ENCODE measurements at regions not wholly inside any gene's neighbourhood (a gene's known extent, or its start where the extent isn't known, plus 50 kb on each side); places are given as distances from the start of the nearest gene placed in this dataset.

DNA sequence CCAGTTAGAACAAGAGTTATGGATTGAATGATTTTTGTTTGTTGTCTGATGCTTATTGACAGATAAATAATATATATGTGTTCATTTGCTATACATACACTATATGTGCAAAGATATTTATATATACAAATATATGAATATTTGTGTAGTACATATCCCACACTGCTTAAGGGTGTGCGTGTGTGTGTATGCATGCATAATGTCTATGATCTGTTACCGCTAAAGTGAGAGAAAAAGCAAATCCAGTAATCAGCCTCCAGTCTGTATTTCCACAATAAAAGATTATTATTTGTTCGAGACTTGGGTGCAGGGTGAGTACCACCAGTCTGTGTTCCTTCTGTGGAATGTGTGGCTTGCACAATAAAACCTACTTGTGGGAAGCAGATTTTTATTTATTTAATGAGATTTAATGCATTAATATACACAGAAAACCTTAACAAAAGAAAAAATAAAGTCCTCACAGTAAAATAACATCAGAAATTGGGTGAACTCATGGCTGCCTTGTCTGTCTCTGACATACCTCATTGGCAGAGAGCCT is 366.0 kb upstream of the TBL1XR1 start:
- no peaks in the 10 kb centered on the region for H3K36me3 Mint-ChIP-seq
- H3K27ac Mint-ChIP-seq = no peak overlapping the region
- DNase-seq (no peak), ATAC-seq (no peak)
- H3K4me1 Mint-ChIP-seq = peaks cover 0 to 4% (median 1%) of the 10 kb centered on the region in 4 donors
- POLR2A ChIA-PET = interaction anchor here (0.6 to 0.7 kb wide), 2 partner anchors 28 to 240 kb away, joined by 3 read pairs; no protein-coding TSS in a partner anchor
- H3K27me3 Mint-ChIP-seq = no peaks in the 10 kb centered on the region
- no peak overlapping the region for H3K4me3 Mint-ChIP-seq
- no peaks in the 10 kb centered on the region for H3K9me3 Mint-ChIP-seq

DNA sequence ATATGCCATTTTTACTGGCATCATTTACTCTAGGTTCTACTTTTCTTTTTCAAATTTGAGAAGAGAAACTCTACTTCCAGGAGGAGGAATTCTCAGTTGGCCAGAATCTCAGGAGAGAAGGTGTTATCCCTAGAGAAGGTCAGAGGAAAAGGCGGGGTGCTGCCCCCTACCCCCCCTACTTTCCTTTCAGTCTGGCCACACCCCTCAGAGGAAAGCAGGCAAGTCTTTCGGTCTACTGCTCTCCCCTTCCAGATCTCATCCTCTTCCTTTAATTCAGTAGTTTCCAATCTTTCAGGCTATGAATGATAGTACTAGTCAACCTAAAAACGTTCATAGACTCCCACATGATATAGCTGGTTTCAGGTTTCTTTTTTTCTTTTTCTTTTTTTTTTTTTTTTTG is 366.5 kb upstream of the TBL1XR1 start:
- no peaks in the 10 kb centered on the region for H3K9me3 Mint-ChIP-seq
- H3K4me1 Mint-ChIP-seq = peaks cover 0 to 4% (median 1%) of the 10 kb centered on the region in 4 donors
- DNase-seq = no peak
- POLR2A ChIA-PET = interaction anchor here (0.6 to 0.7 kb wide), 2 partner anchors 29 to 239 kb away, joined by 3 read pairs; no protein-coding TSS in a partner anchor
- ATAC-seq = no peak
- no peaks in the 10 kb centered on the region for H3K27me3 Mint-ChIP-seq
- no peak overlapping the region for H3K4me3 Mint-ChIP-seq
- no peaks in the 10 kb centered on the region for H3K36me3 Mint-ChIP-seq
- H3K27ac Mint-ChIP-seq = no peak overlapping the region

DNA sequence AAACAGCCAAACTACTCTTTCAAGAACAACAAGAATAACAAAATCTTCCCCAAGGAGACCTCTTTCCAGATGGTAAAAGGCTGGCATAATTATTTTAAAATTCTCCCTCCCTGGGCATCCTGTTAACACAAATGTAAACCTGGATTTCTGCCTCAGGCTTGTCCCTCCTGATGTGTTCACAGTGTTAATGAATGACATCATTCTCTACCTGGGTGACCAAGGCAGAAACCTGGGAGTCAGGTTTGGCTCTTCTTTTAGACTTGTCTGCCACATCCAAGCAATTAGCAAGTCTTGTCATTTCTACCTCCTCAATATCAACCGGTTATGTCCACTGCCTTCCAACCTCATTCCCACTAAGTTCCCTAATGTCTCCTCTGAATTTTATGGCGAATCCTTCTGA is 368.7 kb upstream of the TBL1XR1 start:
- peaks cover 2 to 11% (median 6%) of the 10 kb centered on the region in 4 donors for H3K4me1 Mint-ChIP-seq
- H3K36me3 Mint-ChIP-seq = no peaks in the 10 kb centered on the region
- POLR2A ChIA-PET = interaction anchor here (0.6 to 1.2 kb wide), 2 partner anchors 40 to 324 kb away, joined by 6 to 9 read pairs; no protein-coding TSS in a partner anchor
- no peak for ATAC-seq
- peak overlapping the region in 1 of 10 donors; percentile 73 for H3K27ac Mint-ChIP-seq
- H3K4me3 Mint-ChIP-seq = no peak overlapping the region
- H3K9me3 Mint-ChIP-seq = peaks cover 0 to 3% (median 0%) of the 10 kb centered on the region in 9 donors
- no peaks in the 10 kb centered on the region for H3K27me3 Mint-ChIP-seq
- DNase-seq = no peak

DNA sequence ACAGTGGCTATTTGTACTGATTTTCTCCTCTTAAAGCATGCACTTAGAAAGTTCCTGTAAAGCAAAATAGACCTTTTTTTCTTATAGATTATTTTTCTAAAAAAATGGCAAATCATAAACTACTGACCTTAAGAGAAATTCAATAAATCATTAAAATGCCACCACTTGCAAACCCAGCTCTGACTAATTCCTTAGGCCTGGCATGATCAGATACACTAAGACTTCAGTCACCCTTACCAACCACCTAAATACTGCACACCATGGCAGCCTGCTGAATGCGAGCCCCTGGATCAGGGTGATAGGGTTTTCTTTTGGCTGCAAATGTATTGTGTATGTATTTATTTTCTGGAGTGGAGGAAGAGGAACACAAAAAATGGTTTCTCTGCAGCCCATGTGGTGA is 370.6 kb upstream of the TBL1XR1 start:
- Mint-ChIP-seq H3K36me3 (no peaks in the 10 kb centered on the region), H3K4me1 (peaks cover 2 to 17% (median 6%) of the 10 kb centered on the region in 4 donors), H3K27me3 (no peaks in the 10 kb centered on the region), H3K4me3 (no peak overlapping the region), H3K27ac (no peak overlapping the region), H3K9me3 (peaks cover 0 to 3% (median 0%) of the 10 kb centered on the region in 9 donors)
- DNase-seq (no peak), ATAC-seq (no peak)
- POLR2A ChIA-PET = no interaction called here

DNA sequence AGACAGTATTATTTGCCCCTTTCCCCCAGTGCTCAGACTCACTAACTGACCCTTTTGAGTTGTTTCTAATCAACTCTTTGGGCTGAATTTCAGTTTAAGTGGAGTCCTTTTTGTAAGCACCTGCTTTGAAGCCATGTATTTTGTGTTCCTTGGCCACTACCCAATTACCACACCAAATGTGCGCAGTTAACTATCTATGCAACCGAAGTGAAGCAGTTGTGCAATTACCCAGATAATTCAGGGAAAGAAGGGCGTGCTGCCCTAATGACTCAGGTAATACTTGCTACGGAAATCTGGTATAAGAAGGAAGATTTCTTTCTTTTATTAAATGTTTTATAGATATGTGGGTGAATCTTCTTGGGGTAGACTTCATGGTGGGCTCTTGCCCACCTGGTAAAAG is 371.9 kb upstream of the TBL1XR1 start:
- ATAC-seq (no peak), DNase-seq (no peak)
- H3K4me1 Mint-ChIP-seq = peaks cover 2 to 17% (median 7%) of the 10 kb centered on the region in 4 donors
- H3K36me3 Mint-ChIP-seq = no peaks in the 10 kb centered on the region
- POLR2A ChIA-PET = no interaction called here
- H3K27me3 Mint-ChIP-seq = no peaks in the 10 kb centered on the region
- no peak overlapping the region for H3K4me3 Mint-ChIP-seq
- H3K27ac Mint-ChIP-seq = no peak overlapping the region
- peaks cover 0 to 3% (median 0%) of the 10 kb centered on the region in 9 donors for H3K9me3 Mint-ChIP-seq

DNA sequence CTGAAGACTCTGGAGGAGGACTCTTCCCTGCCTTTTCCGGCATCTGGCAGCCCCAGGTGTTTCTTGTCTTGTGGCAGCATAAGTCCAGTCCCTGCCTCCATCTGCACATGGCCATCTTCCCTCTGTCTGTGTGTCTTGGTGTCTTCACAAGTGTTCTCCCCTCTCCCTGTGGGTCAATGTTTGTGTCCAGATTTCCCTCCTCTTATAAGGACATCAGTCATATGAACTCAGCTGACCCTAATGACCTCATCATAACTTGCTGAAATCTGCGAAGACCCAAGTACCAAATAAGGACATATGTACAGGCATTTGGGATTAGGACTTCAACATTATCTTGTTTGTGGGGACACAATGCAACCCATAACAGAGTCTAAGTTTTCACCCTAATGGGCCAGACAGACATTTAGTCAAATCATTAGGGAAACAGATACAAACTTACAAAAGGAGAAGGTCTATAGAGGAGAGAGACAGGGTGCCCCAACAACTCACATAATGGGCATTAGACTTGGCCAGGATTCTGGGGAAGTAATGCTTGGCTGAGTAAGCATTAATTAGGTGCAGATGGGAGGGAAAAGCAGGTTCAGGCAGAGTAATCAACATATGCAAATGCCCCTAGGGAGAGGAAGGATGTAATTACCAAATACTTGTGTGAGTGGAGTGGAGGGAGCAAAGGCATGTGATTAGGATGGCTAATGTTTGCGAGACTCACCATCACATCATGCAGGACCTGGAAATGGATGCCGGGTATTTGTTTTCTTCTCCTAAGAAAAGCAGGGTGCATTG is 372.8 kb upstream of the TBL1XR1 start:
- Mint-ChIP-seq H3K4me3 (no peak overlapping the region), H3K27ac (no peak overlapping the region), H3K36me3 (no peaks in the 10 kb centered on the region), H3K4me1 (peaks cover 2 to 17% (median 10%) of the 10 kb centered on the region in 4 donors), H3K27me3 (no peaks in the 10 kb centered on the region), H3K9me3 (peaks cover 0 to 3% (median 0%) of the 10 kb centered on the region in 9 donors)
- DNase-seq (no peak), ATAC-seq (no peak)
- POLR2A ChIA-PET = no interaction called here

DNA sequence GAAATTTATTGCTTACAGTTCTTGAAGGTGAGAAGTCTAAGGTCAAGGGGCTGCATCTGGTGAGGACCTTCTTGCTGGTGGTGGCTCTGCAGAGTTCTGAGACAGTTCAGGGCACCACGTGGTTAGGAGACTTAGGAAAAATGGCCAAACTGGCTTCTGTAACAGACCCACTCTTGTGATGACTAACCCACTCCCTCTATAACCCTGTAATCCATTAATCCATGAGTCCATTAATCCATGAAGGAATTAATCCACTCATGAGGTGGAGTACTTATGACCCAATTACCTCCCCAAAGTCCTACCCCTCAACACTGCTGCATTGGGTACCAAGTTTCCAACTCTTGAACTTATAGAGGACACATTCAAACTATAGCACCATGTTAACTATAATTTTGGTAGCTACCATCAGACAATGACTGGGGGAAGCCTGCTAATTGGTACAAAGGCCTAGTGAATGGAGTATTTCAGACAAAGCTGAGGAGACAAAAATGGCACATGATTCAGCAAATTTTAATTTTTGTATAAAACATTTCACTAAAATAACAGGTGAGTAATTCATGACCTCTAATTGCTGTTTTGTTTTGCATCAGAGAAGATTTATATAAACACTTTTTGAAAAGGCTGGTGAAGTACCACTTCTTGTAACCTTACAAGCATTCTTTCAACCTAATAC is 374.1 kb upstream of the TBL1XR1 start:
- H3K9me3 Mint-ChIP-seq = peaks cover 0 to 3% (median 0%) of the 10 kb centered on the region in 9 donors
- no peak for DNase-seq
- POLR2A ChIA-PET = interaction anchor here (1.0 kb wide), 1 partner anchor 18 kb away, joined by 3 read pairs; no protein-coding TSS in a partner anchor
- no peak overlapping the region for H3K4me3 Mint-ChIP-seq
- H3K36me3 Mint-ChIP-seq = no peaks in the 10 kb centered on the region
- H3K4me1 Mint-ChIP-seq = peaks cover 2 to 18% (median 11%) of the 10 kb centered on the region in 4 donors
- ATAC-seq = no peak
- H3K27me3 Mint-ChIP-seq = no peaks in the 10 kb centered on the region
- peak overlapping the region in 1 of 10 donors; percentile 36 for H3K27ac Mint-ChIP-seq

DNA sequence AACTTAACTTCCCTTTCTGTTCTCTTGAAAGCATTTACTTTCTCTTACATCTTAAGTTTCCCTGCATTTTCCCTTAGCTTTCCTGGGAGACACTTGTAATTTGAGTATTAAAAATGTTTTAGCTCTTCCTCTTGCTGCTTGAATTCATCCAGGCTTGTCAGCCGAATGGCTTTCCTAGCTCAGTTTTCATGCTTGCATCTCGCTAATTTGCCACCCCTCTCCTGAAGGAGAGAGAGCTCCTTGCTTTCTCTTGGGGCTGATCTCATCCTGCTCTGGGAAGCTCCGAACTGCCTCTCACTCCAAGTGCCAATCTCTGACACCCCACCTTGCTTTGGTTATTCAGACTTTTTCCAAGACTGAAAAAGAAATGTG is 374.6 kb upstream of the TBL1XR1 start:
- H3K4me3 Mint-ChIP-seq = no peak overlapping the region
- POLR2A ChIA-PET = interaction anchor here (0.6 to 1.0 kb wide), 2 partner anchors 17 to 87 kb away, joined by 3 to 4 read pairs; no protein-coding TSS in a partner anchor
- no peak overlapping the region for H3K27ac Mint-ChIP-seq
- ATAC-seq = no peak
- no peak for DNase-seq
- peaks cover under 1 to 18% (median 10%) of the 10 kb centered on the region in 4 donors for H3K4me1 Mint-ChIP-seq
- H3K9me3 Mint-ChIP-seq = peaks cover 0 to 3% (median 0%) of the 10 kb centered on the region in 9 donors
- H3K36me3 Mint-ChIP-seq = no peaks in the 10 kb centered on the region
- H3K27me3 Mint-ChIP-seq = no peaks in the 10 kb centered on the region

DNA sequence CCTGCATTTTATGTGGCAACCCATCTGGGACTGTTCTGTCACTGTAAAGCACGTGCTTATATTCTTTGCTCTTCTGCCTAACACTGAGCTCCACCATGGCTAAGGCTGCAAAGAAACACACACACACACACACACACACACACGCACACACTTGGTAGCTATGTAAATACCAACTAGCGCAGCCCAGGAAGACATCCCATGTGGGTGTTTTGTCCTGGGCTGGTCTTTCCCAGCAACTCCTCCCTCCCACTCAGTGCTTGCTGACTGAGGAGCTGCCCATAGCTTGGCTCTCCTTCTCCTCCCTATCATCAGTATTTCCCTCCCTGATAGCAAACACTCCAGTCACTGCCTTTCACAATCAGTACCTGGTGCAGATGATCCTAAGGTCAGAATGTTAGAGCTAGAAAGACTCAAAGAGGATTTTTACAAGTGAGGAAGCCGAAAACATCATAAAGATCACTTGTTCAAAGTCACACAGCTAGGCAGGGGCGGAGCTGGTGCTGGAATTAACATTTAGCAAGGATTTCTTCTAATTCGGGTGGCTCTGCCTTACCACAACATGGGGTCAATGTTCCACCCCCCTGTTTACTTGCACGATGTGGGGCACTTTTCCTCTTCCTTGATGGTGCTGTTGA is 377.1 kb upstream of the TBL1XR1 start:
- Mint-ChIP-seq H3K9me3 (peaks cover 0 to 3% (median 0%) of the 10 kb centered on the region in 9 donors), H3K27ac (no peak overlapping the region), H3K36me3 (no peaks in the 10 kb centered on the region), H3K4me3 (no peak overlapping the region), H3K27me3 (no peaks in the 10 kb centered on the region), H3K4me1 (peaks cover 0 to 18% (median 11%) of the 10 kb centered on the region in 4 donors)
- ATAC-seq = no peak
- no peak for DNase-seq
- POLR2A ChIA-PET = interaction anchor here (0.5 to 1.1 kb wide), 2 partner anchors 10 to 18 kb away, joined by 3 to 5 read pairs; no protein-coding TSS in a partner anchor

DNA sequence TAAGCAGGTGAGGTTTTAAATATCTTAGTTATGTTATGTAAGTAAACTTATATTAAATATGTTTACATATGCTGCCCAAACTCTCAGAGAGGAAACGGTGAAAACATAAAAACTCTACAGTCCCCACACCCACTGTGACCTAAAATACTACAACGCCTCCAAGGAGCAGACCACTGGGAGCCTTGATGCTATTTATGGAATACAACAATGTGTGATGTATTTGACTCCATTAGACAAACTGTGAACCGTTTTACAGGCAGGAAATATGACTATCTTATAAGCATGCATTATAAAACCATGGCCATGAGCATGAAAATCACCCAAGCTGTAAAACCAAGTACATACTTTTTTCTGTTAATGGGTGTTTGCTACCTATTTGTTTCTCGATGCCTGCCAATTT is 379.5 kb upstream of the TBL1XR1 start:
- Mint-ChIP-seq H3K4me3 (no peak overlapping the region), H3K27ac (no peak overlapping the region), H3K36me3 (no peaks in the 10 kb centered on the region), H3K27me3 (no peaks in the 10 kb centered on the region), H3K9me3 (no peaks in the 10 kb centered on the region), H3K4me1 (peaks cover 0 to 13% (median 1%) of the 10 kb centered on the region in 4 donors)
- no peak for ATAC-seq
- no peak for DNase-seq
- POLR2A ChIA-PET = no interaction called here

DNA sequence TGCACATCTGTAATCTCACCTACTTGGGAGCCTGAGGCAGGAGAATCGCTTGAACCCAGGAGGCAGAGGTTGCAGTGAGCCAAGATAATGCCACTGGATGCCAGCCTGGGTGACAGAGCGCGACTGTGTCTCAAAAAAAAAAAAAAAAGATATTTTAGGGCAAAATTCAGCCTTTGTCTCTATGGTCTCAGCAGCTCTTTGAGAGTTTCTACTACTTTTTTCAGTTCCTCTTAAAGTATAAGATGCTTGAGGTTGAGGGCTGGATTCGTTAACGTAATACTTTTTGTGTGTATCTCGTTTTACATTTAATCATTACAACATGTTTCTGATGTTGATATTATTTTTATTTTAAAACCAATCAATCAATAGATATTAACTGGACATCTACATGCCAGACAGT is 381.2 kb upstream of the TBL1XR1 start:
- peaks cover 0 to 13% (median 4%) of the 10 kb centered on the region in 4 donors for H3K4me1 Mint-ChIP-seq
- peaks cover 0 to 6% (median 0%) of the 10 kb centered on the region in 9 donors for H3K9me3 Mint-ChIP-seq
- POLR2A ChIA-PET = no interaction called here

DNA sequence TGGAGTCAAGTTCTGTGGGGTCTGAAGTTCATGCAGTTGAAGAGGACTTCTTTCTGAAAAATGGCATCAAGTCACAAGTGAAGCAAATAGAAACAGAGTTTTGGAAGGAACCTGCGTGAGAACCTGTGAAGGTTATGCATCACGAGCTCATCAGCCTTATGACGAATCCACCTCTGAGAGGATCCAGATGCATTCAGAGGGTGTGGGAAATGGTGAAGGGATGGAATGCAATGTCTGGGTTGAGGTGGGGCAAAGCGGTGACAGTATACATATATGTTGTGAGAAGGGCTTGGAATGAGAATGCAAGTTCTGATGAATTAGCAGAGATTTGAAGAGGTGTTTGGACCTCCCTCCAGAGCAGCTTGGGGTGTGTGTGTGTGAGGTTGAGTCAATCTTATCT is 382.1 kb upstream of the TBL1XR1 start:
- Mint-ChIP-seq H3K4me3 (no peak overlapping the region), H3K9me3 (peaks cover 0 to 6% (median 0%) of the 10 kb centered on the region in 9 donors), H3K27me3 (no peaks in the 10 kb centered on the region), H3K36me3 (no peaks in the 10 kb centered on the region), H3K27ac (no peak overlapping the region), H3K4me1 (peaks cover 0 to 9% (median 4%) of the 10 kb centered on the region in 4 donors)
- ATAC-seq = no peak
- POLR2A ChIA-PET = no interaction called here
- DNase-seq = no peak

More for the DNA sequence above, 381.2 kb upstream of the TBL1XR1 start:
- ATAC-seq (no peak), DNase-seq (no peak)
- H3K36me3 Mint-ChIP-seq = no peaks in the 10 kb centered on the region
- H3K27me3 Mint-ChIP-seq = no peaks in the 10 kb centered on the region
- no peak overlapping the region for H3K4me3 Mint-ChIP-seq
- H3K27ac Mint-ChIP-seq = no peak overlapping the region
